Activated CD4-positive, alpha-beta memory T cell treated with anti-CD3 and anti-CD28 coated beads for 36 hours (primary cell): ENCODE measurements at regions not wholly inside any gene's neighbourhood (a gene's known extent, or its start where the extent isn't known, plus 50 kb on each side); places are given as distances from the start of the nearest gene placed in this dataset.

Experiments
- CTCF ChIA-PET: fragments of 350-600 bp; sonication (Branson Sonifier 250); formaldehyde crosslinking; loops from one replicate; lab custom pipeline; 2021; ENCODE audit warnings: antibody characterized with exemption, inconsistent platforms; lab: Charles Lee
- POLR2A ChIA-PET: fragments of 350-600 bp; sonication (Branson Sonifier 250); formaldehyde crosslinking; loops from one replicate; lab custom pipeline; 2021; ENCODE audit warnings: antibody characterized with exemption; lab: Charles Lee
- DNase-seq: peaks from one replicate; pipeline ENCODE4 v3.0.0-alpha.2; 2020
- H3K27ac Mint-ChIP-seq: one replicate; pipeline ENCODE4 v1.8.0; 2021; ENCODE audit warnings: mixed read lengths
- H3K27me3 Mint-ChIP-seq: one replicate; pipeline ENCODE4 v1.8.0; 2021; ENCODE audit warnings: mixed read lengths
- H3K36me3 Mint-ChIP-seq: one replicate; pipeline ENCODE4 v1.8.0; 2021; ENCODE audit warnings: mixed read lengths
- H3K4me1 Mint-ChIP-seq: one replicate; pipeline ENCODE4 v1.8.0; 2021; ENCODE audit warnings: low read depth, mixed read lengths
- H3K4me3 Mint-ChIP-seq: one replicate; pipeline ENCODE4 v1.8.0; 2021; ENCODE audit warnings: mild to moderate bottlenecking, mixed read lengths
- H3K9me3 Mint-ChIP-seq: one replicate; pipeline ENCODE4 v1.8.0; 2021; ENCODE audit warnings: mixed read lengths
- intact Hi-C: fragments of 100-400 bp; cut with micrococcal nuclease; formaldehyde crosslinking; loops from one replicate; pipeline ENCODE4 v1.15.1; 2023

DNA sequence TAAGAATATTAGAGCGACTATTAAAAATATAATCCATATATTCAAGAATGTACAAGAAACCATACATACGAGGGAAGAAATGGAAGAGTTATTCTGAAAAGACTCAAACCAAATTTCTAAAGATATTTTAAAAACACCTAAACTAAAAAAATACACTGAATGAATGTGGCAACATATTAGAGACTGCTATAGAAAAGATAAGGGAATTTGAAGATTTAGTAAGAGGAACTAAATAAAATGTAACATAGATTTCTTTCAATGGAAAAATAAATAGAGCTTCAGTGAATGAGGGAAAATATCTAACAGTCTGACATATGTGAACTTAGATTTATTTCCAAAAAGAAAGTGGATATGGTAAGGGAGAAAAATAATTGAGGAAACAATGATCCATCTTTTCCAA, 194.9 kb upstream of the STXBP5 start:
- Mint-ChIP-seq H3K36me3 (peaks cover 3% of the 10 kb centered on the region), H3K27me3 (peaks cover 3% of the 10 kb centered on the region), H3K4me3 (no peak overlapping the region), H3K27ac (no peak overlapping the region), H3K4me1 (no peaks in the 10 kb centered on the region), H3K9me3 (peaks cover 5% of the 10 kb centered on the region)
- DNase-seq = no peak
- intact Hi-C loops = no loop called here
- POLR2A ChIA-PET = no interaction called here
- CTCF ChIA-PET = no interaction called here

DNA sequence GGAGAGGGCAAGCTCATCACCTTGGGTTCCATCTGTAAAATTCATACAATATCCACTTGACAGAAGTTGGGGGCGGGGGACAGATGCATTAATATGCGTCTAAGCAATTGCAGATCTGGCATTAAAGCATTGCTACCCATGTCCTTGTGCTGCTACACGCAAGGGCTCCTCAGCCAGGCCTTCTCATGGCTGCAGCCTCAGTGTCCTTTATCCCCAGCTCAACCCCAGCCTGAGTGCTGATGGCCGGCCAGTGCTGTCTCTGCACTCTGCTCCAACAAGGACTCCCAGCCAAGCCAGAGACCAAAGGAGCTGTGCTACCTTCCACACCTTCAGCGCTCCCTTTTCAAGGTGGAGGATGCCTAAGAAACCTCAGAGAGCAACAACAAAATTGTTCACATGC, 188.5 kb upstream of the STXBP5 start:
- H3K4me1 Mint-ChIP-seq = peaks cover 3% of the 10 kb centered on the region
- no peak for DNase-seq
- H3K27ac Mint-ChIP-seq = no peak overlapping the region
- no peaks in the 10 kb centered on the region for H3K27me3 Mint-ChIP-seq
- ChIA-PET POLR2A (no interaction called here), CTCF (no interaction called here)
- no peaks in the 10 kb centered on the region for H3K36me3 Mint-ChIP-seq
- intact Hi-C loops = no loop called here
- H3K4me3 Mint-ChIP-seq = no peak overlapping the region
- no peaks in the 10 kb centered on the region for H3K9me3 Mint-ChIP-seq

DNA sequence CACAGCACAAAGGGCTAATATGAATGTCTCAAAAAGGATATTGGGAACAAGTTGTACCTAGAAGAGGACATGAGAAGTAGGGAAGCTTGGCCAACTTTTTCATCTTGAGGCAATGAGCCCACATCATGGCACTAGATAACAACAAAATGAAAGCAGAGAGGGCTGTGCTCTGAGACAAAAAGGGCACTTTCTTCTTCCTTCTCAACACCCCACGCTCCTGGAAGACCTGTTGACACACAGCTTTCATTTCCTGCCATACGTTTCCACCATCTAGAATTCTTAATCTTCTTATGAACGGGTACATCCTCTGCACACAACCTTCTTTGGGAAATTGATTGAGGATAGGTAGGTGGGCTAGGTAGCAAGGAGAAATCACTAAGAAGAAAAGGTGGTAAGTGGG, 187.8 kb upstream of the STXBP5 start:
- Mint-ChIP-seq H3K27ac (no peak overlapping the region), H3K9me3 (no peaks in the 10 kb centered on the region), H3K36me3 (no peaks in the 10 kb centered on the region), H3K4me1 (peaks cover 3% of the 10 kb centered on the region), H3K27me3 (no peaks in the 10 kb centered on the region), H3K4me3 (no peak overlapping the region)
- intact Hi-C loops = no loop called here
- DNase-seq = no peak
- CTCF ChIA-PET = no interaction called here
- POLR2A ChIA-PET = no interaction called here

DNA sequence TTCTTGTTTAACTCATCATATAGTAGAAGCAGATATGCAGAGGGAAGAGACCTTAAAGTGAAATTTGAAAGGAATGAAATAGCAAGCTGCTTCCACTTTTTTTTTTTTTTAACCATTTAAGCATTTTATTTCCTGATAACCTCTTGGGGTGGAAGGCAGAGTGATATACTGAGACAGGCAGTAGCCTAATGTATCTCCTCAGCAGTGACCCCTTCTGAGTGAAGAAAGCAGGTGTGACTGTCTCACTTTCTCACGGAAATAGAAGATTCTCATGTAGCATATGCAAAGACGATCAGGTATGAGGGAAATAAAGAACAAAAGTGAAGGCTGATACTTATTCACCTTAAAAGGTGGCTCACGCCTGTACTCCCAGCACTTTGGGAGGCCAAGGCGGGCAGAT, 187.1 kb upstream of the STXBP5 start:
- H3K9me3 Mint-ChIP-seq = no peaks in the 10 kb centered on the region
- CTCF ChIA-PET = no interaction called here
- DNase-seq = no peak
- H3K27ac Mint-ChIP-seq = no peak overlapping the region
- peaks cover 3% of the 10 kb centered on the region for H3K4me1 Mint-ChIP-seq
- no peak overlapping the region for H3K4me3 Mint-ChIP-seq
- POLR2A ChIA-PET = no interaction called here
- H3K36me3 Mint-ChIP-seq = no peaks in the 10 kb centered on the region
- no peaks in the 10 kb centered on the region for H3K27me3 Mint-ChIP-seq
- intact Hi-C loops = no loop called here

DNA sequence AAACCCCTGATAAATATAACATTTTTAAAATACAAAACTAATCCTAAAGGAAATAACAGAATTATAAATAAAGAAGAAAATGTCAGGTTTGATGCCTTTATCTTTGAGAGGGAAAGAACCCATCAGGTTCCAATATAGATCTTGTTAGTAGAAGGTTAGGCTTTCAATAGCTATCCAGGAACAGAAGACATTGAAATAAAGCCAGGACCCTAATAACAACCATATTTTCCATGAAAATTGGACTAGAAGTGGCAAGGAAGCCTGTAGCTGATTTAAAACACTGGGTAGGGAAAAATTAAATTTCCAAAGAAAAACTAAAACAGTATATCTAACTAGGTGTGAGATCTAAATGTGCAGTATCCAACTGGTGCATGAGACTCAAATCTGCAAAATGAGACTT, 185.2 kb upstream of the STXBP5 start:
- Mint-ChIP-seq H3K27ac (no peak overlapping the region), H3K9me3 (no peaks in the 10 kb centered on the region), H3K36me3 (no peaks in the 10 kb centered on the region), H3K4me1 (peaks cover 3% of the 10 kb centered on the region), H3K27me3 (no peaks in the 10 kb centered on the region), H3K4me3 (no peak overlapping the region)
- intact Hi-C loops = no loop called here
- CTCF ChIA-PET = no interaction called here
- POLR2A ChIA-PET = no interaction called here
- no peak for DNase-seq

DNA sequence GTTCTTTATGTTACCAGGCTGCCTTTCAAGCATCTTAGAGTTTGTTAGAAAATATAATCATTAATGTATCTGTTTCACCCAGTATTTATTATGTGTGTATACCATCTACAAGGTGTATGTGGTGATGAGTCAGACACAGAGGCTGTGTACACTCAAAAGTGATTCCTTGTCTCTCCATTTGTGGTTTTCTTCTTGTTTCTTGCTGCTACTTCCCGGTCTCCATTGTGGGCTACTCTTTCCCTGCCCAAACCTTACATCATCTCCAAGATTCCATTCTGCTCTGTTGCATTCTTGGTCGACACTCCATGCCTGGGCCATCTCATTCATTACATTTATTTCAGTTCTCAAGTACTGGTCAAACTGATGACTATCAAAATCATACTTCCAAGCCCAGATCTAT, 182.2 kb upstream of the STXBP5 start:
- no peaks in the 10 kb centered on the region for H3K36me3 Mint-ChIP-seq
- H3K4me1 Mint-ChIP-seq = no peaks in the 10 kb centered on the region
- no peak overlapping the region for H3K4me3 Mint-ChIP-seq
- H3K27ac Mint-ChIP-seq = no peak overlapping the region
- POLR2A ChIA-PET = no interaction called here
- H3K9me3 Mint-ChIP-seq = no peaks in the 10 kb centered on the region
- no peak for DNase-seq
- CTCF ChIA-PET = no interaction called here
- H3K27me3 Mint-ChIP-seq = no peaks in the 10 kb centered on the region
- intact Hi-C loops = no loop called here

DNA sequence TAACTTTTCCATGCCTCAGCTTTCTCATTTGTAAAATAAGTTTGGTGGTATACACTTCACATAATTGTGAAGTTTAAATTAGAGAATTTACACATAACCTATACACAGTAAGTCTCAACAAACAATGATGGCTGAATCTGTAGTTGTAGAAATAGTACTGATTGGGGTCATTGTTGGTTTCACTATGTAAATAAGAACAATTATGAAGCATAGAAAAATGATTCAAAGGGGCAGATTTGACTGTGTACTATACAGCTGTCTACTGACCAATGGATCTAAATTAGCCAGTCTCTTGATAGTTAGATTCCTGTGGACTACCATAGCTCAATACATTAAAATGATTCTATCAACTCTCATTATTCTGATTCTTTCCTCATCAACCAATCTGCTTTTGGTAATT, 181.1 kb upstream of the STXBP5 start:
- no peak overlapping the region for H3K4me3 Mint-ChIP-seq
- no peaks in the 10 kb centered on the region for H3K36me3 Mint-ChIP-seq
- POLR2A ChIA-PET = no interaction called here
- no peaks in the 10 kb centered on the region for H3K4me1 Mint-ChIP-seq
- H3K9me3 Mint-ChIP-seq = no peaks in the 10 kb centered on the region
- H3K27me3 Mint-ChIP-seq = no peaks in the 10 kb centered on the region
- DNase-seq = no peak
- CTCF ChIA-PET = no interaction called here
- intact Hi-C loops = no loop called here
- no peak overlapping the region for H3K27ac Mint-ChIP-seq

DNA sequence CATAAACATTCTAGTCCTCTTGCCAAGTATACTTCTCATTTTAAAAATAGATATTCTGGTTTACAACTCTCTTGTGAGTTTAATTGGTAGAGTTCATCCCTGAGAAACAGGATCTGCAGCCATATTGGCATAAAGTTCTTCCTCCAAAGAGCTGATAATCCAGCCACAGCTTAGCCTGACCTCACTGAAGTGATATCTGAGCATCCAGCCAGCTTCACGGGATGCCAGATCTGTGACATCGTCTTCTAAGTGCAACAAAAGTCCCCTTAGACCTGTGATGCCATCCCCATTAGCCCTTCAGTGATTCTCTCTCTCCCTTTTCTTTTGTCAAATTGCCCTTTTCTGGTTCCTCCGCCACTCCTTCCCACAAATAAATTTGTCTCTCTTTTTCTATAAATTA, 180.6 kb upstream of the STXBP5 start:
- CTCF ChIA-PET = no interaction called here
- Mint-ChIP-seq H3K27ac (no peak overlapping the region), H3K4me3 (no peak overlapping the region), H3K36me3 (no peaks in the 10 kb centered on the region), H3K9me3 (no peaks in the 10 kb centered on the region), H3K27me3 (no peaks in the 10 kb centered on the region), H3K4me1 (no peaks in the 10 kb centered on the region)
- POLR2A ChIA-PET = no interaction called here
- no peak for DNase-seq
- intact Hi-C loops = no loop called here

DNA sequence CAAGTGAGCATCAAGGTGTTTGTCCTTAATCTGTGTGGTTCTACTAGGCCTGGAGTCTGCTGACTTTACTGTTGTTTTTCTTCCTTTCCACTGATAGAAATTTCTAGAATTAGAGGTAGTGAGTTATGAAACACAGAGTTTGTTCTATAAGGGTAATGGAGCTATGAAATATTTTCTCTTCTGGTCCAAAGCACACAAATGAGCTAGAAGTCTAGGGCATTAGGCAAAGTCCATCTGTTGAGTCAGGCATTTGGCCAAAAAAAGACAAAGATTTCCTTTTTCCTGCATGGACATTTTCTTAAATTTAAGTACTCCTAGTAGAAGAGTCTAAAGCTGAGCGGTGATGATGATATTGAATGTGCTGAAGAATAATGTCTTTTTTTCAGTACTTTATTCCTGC, 174.3 kb upstream of the STXBP5 start:
- Mint-ChIP-seq H3K27ac (no peak overlapping the region), H3K36me3 (no peaks in the 10 kb centered on the region), H3K27me3 (no peaks in the 10 kb centered on the region), H3K9me3 (no peaks in the 10 kb centered on the region), H3K4me3 (no peak overlapping the region), H3K4me1 (no peaks in the 10 kb centered on the region)
- no peak for DNase-seq
- CTCF ChIA-PET = no interaction called here
- intact Hi-C loops = no loop called here
- POLR2A ChIA-PET = no interaction called here

DNA sequence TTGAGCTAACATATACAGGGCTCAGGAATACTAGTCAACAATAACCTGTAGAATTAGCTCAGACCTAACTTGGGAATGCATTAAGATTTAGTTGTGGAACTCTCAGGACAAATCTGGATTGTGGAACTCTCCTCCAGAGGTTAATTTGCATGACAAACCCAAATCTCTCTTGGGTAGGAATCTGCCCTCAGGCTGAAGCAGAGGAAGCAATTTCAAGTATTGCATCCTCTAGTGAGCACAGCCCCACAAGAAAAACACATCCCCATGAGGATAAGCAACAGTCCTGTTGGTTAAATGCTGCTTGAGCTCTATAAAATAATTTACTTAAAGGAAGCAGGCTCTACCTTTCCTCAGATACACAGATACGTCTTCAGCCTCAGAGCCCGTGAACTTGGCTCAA, 170.9 kb upstream of the STXBP5 start:
- ChIA-PET CTCF (no interaction called here), POLR2A (no interaction called here)
- H3K36me3 Mint-ChIP-seq = no peaks in the 10 kb centered on the region
- intact Hi-C loops = no loop called here
- no peak for DNase-seq
- H3K4me1 Mint-ChIP-seq = no peaks in the 10 kb centered on the region
- H3K27ac Mint-ChIP-seq = no peak overlapping the region
- H3K27me3 Mint-ChIP-seq = no peaks in the 10 kb centered on the region
- no peak overlapping the region for H3K4me3 Mint-ChIP-seq
- no peaks in the 10 kb centered on the region for H3K9me3 Mint-ChIP-seq

DNA sequence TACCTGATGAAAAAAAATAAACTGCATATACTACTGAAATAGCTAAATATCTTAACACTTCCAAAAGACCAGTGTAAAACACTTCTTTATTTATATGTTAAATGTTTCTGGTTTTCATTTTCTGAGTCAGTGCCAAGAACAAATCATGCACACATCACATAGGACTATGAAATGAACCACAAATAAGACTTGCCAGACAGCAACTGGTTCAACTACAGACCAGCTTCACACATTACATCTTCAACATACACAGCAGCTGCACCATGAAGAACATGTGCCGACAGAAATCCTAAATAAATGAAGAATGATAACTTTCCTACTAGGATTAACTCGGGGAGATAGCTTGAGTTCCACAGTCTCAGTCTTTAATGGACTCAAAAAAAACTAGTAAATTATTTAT, 168.3 kb upstream of the STXBP5 start:
- Mint-ChIP-seq H3K4me1 (no peaks in the 10 kb centered on the region), H3K27ac (no peak overlapping the region), H3K36me3 (no peaks in the 10 kb centered on the region), H3K9me3 (no peaks in the 10 kb centered on the region), H3K4me3 (no peak overlapping the region), H3K27me3 (no peaks in the 10 kb centered on the region)
- intact Hi-C loops = no loop called here
- ChIA-PET CTCF (no interaction called here), POLR2A (interaction anchor here (0.6 kb wide), 1 partner anchor 155 kb away, joined by 3 read pairs; no protein-coding TSS in a partner anchor)
- no peak for DNase-seq

DNA sequence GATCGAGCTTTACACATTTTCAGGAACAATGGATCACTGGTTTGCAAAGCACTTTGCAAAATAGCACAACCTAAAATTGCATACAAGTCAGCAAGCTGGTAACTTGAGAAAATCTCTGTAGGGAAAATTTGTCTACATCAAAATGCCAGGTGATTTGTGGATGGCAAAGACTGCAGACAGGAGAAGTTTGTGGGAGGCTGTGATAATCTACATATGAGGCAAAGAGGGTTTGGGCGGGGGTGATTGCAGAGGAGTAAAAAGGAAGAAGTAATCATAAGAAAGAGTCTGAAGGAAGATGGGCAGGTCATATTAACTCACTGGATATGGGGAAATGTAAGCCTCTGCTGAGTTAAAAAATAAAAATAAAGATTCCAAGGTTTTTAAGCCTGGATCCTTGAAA, 166.3 kb upstream of the STXBP5 start:
- ChIA-PET CTCF (no interaction called here), POLR2A (no interaction called here)
- H3K9me3 Mint-ChIP-seq = no peaks in the 10 kb centered on the region
- intact Hi-C loops = no loop called here
- H3K4me3 Mint-ChIP-seq = no peak overlapping the region
- no peaks in the 10 kb centered on the region for H3K4me1 Mint-ChIP-seq
- no peaks in the 10 kb centered on the region for H3K27me3 Mint-ChIP-seq
- H3K36me3 Mint-ChIP-seq = no peaks in the 10 kb centered on the region
- DNase-seq = no peak
- no peak overlapping the region for H3K27ac Mint-ChIP-seq

DNA sequence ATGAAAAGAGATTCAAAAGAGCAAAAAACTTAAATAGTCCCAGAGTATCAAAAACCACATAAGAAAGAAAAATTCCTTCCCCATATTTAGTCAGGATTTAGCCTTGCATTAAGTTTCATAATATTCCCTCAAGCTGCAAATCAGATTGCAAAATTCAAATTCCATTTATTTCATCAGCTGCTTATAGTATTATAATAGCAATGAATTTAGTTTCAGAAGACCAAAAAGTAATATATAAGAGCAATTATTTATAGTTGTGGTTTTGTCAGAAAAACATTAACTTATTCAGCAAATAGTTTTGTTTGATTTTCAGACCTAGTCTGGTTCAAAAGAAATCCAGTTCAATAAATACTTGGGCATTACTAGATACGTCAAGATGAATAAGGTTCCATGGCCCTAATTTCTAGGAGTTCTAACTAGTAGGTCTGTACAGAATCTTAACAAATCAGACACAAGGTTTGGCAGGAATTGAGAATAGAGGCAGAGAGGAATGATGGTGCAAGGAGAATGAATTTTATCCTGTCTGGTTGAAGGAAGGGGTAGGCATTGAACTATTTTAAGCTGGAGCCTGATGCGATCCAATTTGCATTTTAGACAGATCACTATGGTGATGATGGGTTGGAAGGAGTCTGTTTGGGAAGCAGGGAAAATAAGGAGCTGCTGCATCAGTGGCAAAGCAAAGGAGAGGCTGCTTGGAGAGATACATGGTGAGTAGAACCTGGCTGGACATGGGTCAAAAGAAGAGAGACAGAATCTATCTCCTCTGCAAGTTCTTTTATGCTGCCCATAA, 163.9 kb upstream of the STXBP5 start:
- no peak for DNase-seq
- Mint-ChIP-seq H3K9me3 (peaks cover 14% of the 10 kb centered on the region), H3K4me3 (no peak overlapping the region), H3K4me1 (no peaks in the 10 kb centered on the region), H3K27me3 (no peaks in the 10 kb centered on the region), H3K36me3 (no peaks in the 10 kb centered on the region), H3K27ac (no peak overlapping the region)
- ChIA-PET POLR2A (no interaction called here), CTCF (interaction anchor here (0.9 kb wide), 1 partner anchor 9 kb away, joined by 3 read pairs; no protein-coding TSS in a partner anchor)
- intact Hi-C loops = no loop called here
